GM12878 (cell line): ENCODE measurements at regions not wholly inside any gene's neighbourhood (a gene's known extent, or its start where the extent isn't known, plus 50 kb on each side); places are given as distances from the start of the nearest gene placed in this dataset.

Source experiments
- ATAC-seq: fragments of 200-7000 bp; cut with Tn5 transposase; 3 replicates; pipeline ENCODE4 v1.9.1; 2020; ENCODE audit warnings: mild to moderate bottlenecking, moderate library complexity
- BruUV-seq: library from RNA; stranded (reverse); fragments of 400-500 nt; replicated peaks from 2 replicates; lab custom pipeline; 2021; lab: Mats Ljungman, UMichigan
- CTCF ChIA-PET: fragments of 300-600 bp; sonication (Branson Sonifier 250); formaldehyde crosslinking; extraction: SDS; loops from one replicate; lab custom pipeline; 2021; ENCODE audit warnings: inconsistent platforms; lab: Yijun Ruan, JAX
- POLR2A ChIA-PET: fragments of 350-600 bp; formaldehyde crosslinking; extraction: SDS; loops from one replicate; lab custom pipeline; 2021; ENCODE audit warnings: inconsistent platforms; lab: Charles Lee
- RAD21 ChIA-PET: fragments of 300-600 bp; sonication (Branson Sonifier 250); formaldehyde crosslinking; loops from one replicate; lab custom pipeline; 2023; ENCODE audit warnings: antibody characterized with exemption; ENCODE audit not compliant: unreplicated experiment; lab: Charles Lee
- SMC1A ChIA-PET: fragments of 300-600 bp; sonication (Branson Sonifier 250); formaldehyde crosslinking; loops from one replicate; lab custom pipeline; 2023; ENCODE audit not compliant: unreplicated experiment, uncharacterized antibody; lab: Charles Lee
- DNase-seq: peaks from one replicate; pipeline ENCODE4 v3.0.0-alpha.2; 2011; ENCODE audit warnings: low read depth, low spot score
- FAIRE-seq: peaks from 3 replicates; lab custom pipeline; 2011; peaks lifted over from hg19 to GRCh38; lab: Jason Lieb, UNC
- H2AFZ ChIP-seq: 2 replicates; pipeline ENCODE4 v1.6.0; 2011; ENCODE audit warnings: low read depth, low read length, control low read depth; ENCODE audit not compliant: control insufficient read depth
- H3K27ac ChIP-seq: 2 replicates; pipeline ENCODE4 v1.5.1; 2011; ENCODE audit warnings: control low read depth; ENCODE audit not compliant: control insufficient read depth, insufficient read depth
- H3K27me3 ChIP-seq, 2 experiments: replicated peaks in 1 of 2; 2 replicates each; pipeline versions ENCODE4 v1.6.0 to v1.6.1; 2011; ENCODE audit warnings: low read length in 1 of 2; ENCODE audit not compliant: control insufficient read depth in 2 of 2, insufficient read depth in 2 of 2
- H3K36me3 ChIP-seq, 2 experiments: 2 replicates each; pipeline ENCODE4 v1.5.1; 2011; ENCODE audit warnings: low read length in 1 of 2; ENCODE audit not compliant: control insufficient read depth in 2 of 2, insufficient read depth in 2 of 2
- H3K4me1 ChIP-seq: 2 replicates; pipeline ENCODE4 v1.6.1; 2011; ENCODE audit warnings: mild to moderate bottlenecking, low read length, moderate library complexity, mixed read lengths; ENCODE audit not compliant: control insufficient read depth, insufficient read depth
- H3K4me2 ChIP-seq: 2 replicates; pipeline ENCODE4 v1.6.0; 2011; ENCODE audit warnings: control low read depth; ENCODE audit not compliant: control insufficient read depth, insufficient read depth
- H3K4me3 ChIP-seq: fragments of 200-600 bp; sonication (generic); 2 replicates; pipeline ENCODE4 v1.5.1; 2016
- H3K79me2 ChIP-seq: 2 replicates; pipeline ENCODE4 v1.6.0; 2011; ENCODE audit warnings: low read length; ENCODE audit not compliant: control insufficient read depth, insufficient read depth
- H3K9ac ChIP-seq: 2 replicates; pipeline ENCODE4 v1.8.0; 2011; ENCODE audit warnings: low read length, control low read depth, mixed read lengths; ENCODE audit not compliant: control insufficient read depth, insufficient read depth
- H3K9me3 ChIP-seq: replicated peaks from 3 replicates; pipeline ENCODE4 v1.5.1; 2011; ENCODE audit warnings: mild to moderate bottlenecking, low read length; ENCODE audit not compliant: control insufficient read depth, insufficient read depth
- H4K20me1 ChIP-seq: 2 replicates; pipeline ENCODE4 v1.6.0; 2011; ENCODE audit not compliant: control insufficient read depth, insufficient read depth
- BCLAF1 ChIP-seq: fragments of 450-650 bp; IDR thresholded peaks from 2 replicates; pipeline ENCODE4 v1.6.1; 2017; ENCODE audit warnings: antibody characterized with exemption, mild to moderate bottlenecking, moderate library complexity
- CHD2 ChIP-seq: IDR thresholded peaks from 2 replicates; pipeline ENCODE4 v1.6.1; 2011; ENCODE audit warnings: low read depth, low read length, improper control_type of control experiment, borderline replicate concordance
- E2F8 ChIP-seq: fragments of 450-650 bp; IDR thresholded peaks from 2 replicates; pipeline ENCODE4 v1.6.1; 2018; ENCODE audit warnings: mild to moderate bottlenecking, low read depth, moderate library complexity; ENCODE audit not compliant: partially characterized antibody
- FOXM1 ChIP-seq: IDR thresholded peaks from 2 replicates; pipeline ENCODE4 v1.6.1; 2012; ENCODE audit warnings: low read depth, mild to moderate bottlenecking, inconsistent platforms, low read length, moderate library complexity
- MXI1 ChIP-seq: fragments of 150-350 bp; IDR thresholded peaks from 2 replicates; pipeline ENCODE4 v1.6.1; 2011; ENCODE audit warnings: low read depth, mild to moderate bottlenecking, inconsistent platforms, low read length, improper control_type of control experiment
- NBN ChIP-seq: fragments of 450-650 bp; IDR thresholded peaks from 2 replicates; pipeline ENCODE4 v1.6.1; 2016
- RUNX3 ChIP-seq: IDR thresholded peaks from 2 replicates; pipeline ENCODE4 v1.6.1; 2012; ENCODE audit warnings: low read length, inconsistent platforms
- SMARCA5 ChIP-seq: fragments of 450-650 bp; IDR thresholded peaks from 2 replicates; pipeline ENCODE4 v1.6.1; 2017; ENCODE audit warnings: mild to moderate bottlenecking
- SP1 ChIP-seq: IDR thresholded peaks from one replicate; pipeline ENCODE4 v1.6.1; 2011; ENCODE audit warnings: low read depth, low read length
- YY1 ChIP-seq: IDR thresholded peaks from 2 replicates; pipeline ENCODE4 v1.6.1; 2011; ENCODE audit warnings: low read depth, mild to moderate bottlenecking, low read length
- ZNF24 ChIP-seq: fragments of 450-650 bp; IDR thresholded peaks from 2 replicates; pipeline ENCODE4 v1.6.1; 2017; ENCODE audit warnings: antibody characterized with exemption, mild to moderate bottlenecking
- ZSCAN29 ChIP-seq: fragments of 450-650 bp; IDR thresholded peaks from 2 replicates; pipeline ENCODE4 v1.6.1; 2017; ENCODE audit warnings: mild to moderate bottlenecking, moderate library complexity
- WGBS: methylation state at CpG from one replicate; pipeline ENCODE4 v1.1.6; 2016; ENCODE audit warnings: low lambda C conversion rate; ENCODE audit not compliant: insufficient replicate concordance, insufficient coverage; ENCODE audit errors: missing lambda C conversion rate; 5-methylcytosine and 5-hydroxymethylcytosine counted together
- in situ Hi-C: fragments of 300-500 bp; cut with MboI; formaldehyde crosslinking; loops from 9 replicates; pipeline ENCODE4 v1.14.3; 2018; ENCODE audit warnings: mixed read lengths
- intact Hi-C: fragments of 100-400 bp; cut with micrococcal nuclease; formaldehyde crosslinking; loops from one replicate; pipeline ENCODE4 v1.14.2; 2022; ENCODE audit not compliant: unreplicated experiment
- TF ChIP-seq, protein P1 (sequence below): fragments of 450-650 bp; IDR thresholded peaks from 2 replicates; pipeline ENCODE4 v1.6.1; 2014; ENCODE audit warnings: mild to moderate bottlenecking
- TF ChIP-seq, protein P2 (sequence below): IDR thresholded peaks from 2 replicates; pipeline ENCODE4 v1.6.1; 2011; ENCODE audit warnings: borderline replicate concordance, low read depth, mild to moderate bottlenecking, moderate library complexity, mixed read lengths, low read length; ENCODE audit not compliant: insufficient read depth; ENCODE audit errors: extremely low read length
- TF ChIP-seq, protein P3 (sequence below): fragments of 450-650 bp; formaldehyde crosslinking; IDR thresholded peaks from 2 replicates; pipeline ENCODE4 v1.5.0; 2022; ENCODE audit warnings: mild to moderate bottlenecking, missing genetic modification characterization

GRCh38 chr2:160912276-160912675, 248.0 kb upstream of the TANK start:
- Histone ChIP-seq H3K4me3 (no peak overlapping the region), H3K4me2 (no peak overlapping the region), H3K27me3 (peaks cover 0 to 4% of the 10 kb centered on the region in 2 experiments; a peak in 2 of 4 replicates), H3K4me1 (no peaks in the 10 kb centered on the region), H3K79me2 (no peaks in the 10 kb centered on the region), H3K9me3 (no peaks in the 10 kb centered on the region), H2AFZ (no peak overlapping the region), H4K20me1 (no peaks in the 10 kb centered on the region), H3K9ac (no peak overlapping the region), H3K27ac (no peak overlapping the region), H3K36me3 (no peaks in the 10 kb centered on the region)
- WGBS, result 45% methylated on average over 2 of the region's 2 CpGs
- FAIRE-seq, result no peak
- ChIA-PET SMC1A (no interaction called here), RAD21 (no interaction called here), POLR2A (no interaction called here), CTCF (interaction anchor here (1.1 kb wide), 1 partner anchor 18 kb away, joined by 4 read pairs; no protein-coding TSS in a partner anchor)
- intact Hi-C loops (no loop called here), in situ Hi-C loops (no loop called here)
- BruUV-seq, result no TSS peak
- DNase-seq, result no peak
- ATAC-seq, result no peak
- no peak for TF ChIP-seq ZNF24
- no peak for TF ChIP-seq YY1
- TF ChIP-seq, protein P1, sequence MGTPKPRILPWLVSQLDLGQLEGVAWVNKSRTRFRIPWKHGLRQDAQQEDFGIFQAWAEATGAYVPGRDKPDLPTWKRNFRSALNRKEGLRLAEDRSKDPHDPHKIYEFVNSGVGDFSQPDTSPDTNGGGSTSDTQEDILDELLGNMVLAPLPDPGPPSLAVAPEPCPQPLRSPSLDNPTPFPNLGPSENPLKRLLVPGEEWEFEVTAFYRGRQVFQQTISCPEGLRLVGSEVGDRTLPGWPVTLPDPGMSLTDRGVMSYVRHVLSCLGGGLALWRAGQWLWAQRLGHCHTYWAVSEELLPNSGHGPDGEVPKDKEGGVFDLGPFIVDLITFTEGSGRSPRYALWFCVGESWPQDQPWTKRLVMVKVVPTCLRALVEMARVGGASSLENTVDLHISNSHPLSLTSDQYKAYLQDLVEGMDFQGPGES, result no peak
- no peak for TF ChIP-seq SP1
- TF ChIP-seq BCLAF1, result no peak
- TF ChIP-seq MXI1, result no peak
- no peak for TF ChIP-seq ZSCAN29
- TF ChIP-seq RUNX3, result no peak
- TF ChIP-seq, protein P2, sequence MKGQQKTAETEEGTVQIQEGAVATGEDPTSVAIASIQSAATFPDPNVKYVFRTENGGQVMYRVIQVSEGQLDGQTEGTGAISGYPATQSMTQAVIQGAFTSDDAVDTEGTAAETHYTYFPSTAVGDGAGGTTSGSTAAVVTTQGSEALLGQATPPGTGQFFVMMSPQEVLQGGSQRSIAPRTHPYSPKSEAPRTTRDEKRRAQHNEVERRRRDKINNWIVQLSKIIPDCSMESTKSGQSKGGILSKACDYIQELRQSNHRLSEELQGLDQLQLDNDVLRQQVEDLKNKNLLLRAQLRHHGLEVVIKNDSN, result no peak
- no peak for TF ChIP-seq FOXM1
- TF ChIP-seq, protein P3, sequence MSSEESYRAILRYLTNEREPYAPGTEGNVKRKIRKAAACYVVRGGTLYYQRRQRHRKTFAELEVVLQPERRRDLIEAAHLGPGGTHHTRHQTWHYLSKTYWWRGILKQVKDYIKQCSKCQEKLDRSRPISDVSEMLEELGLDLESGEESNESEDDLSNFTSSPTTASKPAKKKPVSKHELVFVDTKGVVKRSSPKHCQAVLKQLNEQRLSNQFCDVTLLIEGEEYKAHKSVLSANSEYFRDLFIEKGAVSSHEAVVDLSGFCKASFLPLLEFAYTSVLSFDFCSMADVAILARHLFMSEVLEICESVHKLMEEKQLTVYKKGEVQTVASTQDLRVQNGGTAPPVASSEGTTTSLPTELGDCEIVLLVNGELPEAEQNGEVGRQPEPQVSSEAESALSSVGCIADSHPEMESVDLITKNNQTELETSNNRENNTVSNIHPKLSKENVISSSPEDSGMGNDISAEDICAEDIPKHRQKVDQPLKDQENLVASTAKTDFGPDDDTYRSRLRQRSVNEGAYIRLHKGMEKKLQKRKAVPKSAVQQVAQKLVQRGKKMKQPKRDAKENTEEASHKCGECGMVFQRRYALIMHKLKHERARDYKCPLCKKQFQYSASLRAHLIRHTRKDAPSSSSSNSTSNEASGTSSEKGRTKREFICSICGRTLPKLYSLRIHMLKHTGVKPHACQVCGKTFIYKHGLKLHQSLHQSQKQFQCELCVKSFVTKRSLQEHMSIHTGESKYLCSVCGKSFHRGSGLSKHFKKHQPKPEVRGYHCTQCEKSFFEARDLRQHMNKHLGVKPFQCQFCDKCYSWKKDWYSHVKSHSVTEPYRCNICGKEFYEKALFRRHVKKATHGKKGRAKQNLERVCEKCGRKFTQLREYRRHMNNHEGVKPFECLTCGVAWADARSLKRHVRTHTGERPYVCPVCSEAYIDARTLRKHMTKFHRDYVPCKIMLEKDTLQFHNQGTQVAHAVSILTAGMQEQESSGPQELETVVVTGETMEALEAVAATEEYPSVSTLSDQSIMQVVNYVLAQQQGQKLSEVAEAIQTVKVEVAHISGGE (CRISPR knock-in tag), result no peak
- TF ChIP-seq E2F8, result no peak
- TF ChIP-seq CHD2, result no peak
- TF ChIP-seq SMARCA5, result no peak
- no peak for TF ChIP-seq NBN
